ENCODE measurements at regions not wholly inside any gene's neighbourhood (a gene's known extent, or its start where the extent isn't known, plus 50 kb on each side); places are given as distances from the start of the nearest gene placed in this dataset.

DNA sequence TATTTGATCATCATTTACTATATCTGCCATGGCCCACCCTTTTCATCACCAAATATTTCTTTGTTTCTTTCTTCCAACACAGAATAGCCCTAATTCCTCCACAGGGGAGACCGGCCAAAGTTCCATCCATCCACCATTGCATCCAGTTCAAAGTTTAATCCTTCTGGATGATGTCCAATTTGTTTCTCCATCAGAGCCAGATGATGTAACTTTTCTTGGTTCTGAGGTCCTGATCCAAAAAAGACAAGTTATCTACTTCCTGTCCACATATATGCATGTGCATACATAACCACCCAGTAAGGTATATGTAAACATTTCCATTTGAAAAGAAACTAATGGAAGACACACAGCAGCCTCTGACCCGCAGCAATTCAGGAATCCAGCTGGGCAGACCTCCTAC is 237.3 kb downstream of the SHOX2 start:
- FAIRE-seq (no peak), DNase-seq (ENCODE audit: low read depth in 1 of 2, low spot score in 2 of 2) (no peak)
- H2BK5ac ChIP-seq (ENCODE audit: low read depth, low read length): no peak overlapping the region
- H3K27me3 ChIP-seq (replicated peaks in 1 of 4; ENCODE audit: control insufficient read depth in 3 of 4, extremely low read depth in 1 of 4, insufficient read depth in 3 of 4, low read length in 3 of 4): no peaks in the 10 kb centered on the region
- no peaks in the 10 kb centered on the region for H3K79me1 ChIP-seq (ENCODE audit: low read depth, low read length)
- H2BK120ac ChIP-seq (replicated peaks; ENCODE audit: low read depth, low read length): no peak overlapping the region
- no peak overlapping the region for H3K4ac ChIP-seq (replicated peaks; ENCODE audit: insufficient read length, low read depth, low read length)
- H3K9me3 ChIP-seq (ENCODE audit: insufficient read depth in 2 of 2, low read depth in 1 of 2, low read length in 1 of 2): no peaks in the 10 kb centered on the region
- no peak overlapping the region for H3K4me2 ChIP-seq (ENCODE audit: insufficient read depth in 1 of 2, low read depth in 2 of 2, low read length in 2 of 2)
- no peak overlapping the region for H3K56ac ChIP-seq (replicated peaks; ENCODE audit: insufficient read length, low read depth, low read length)
- H4K91ac ChIP-seq (replicated peaks; ENCODE audit: insufficient read length, low read length): no peak overlapping the region
- H3K23ac ChIP-seq (ENCODE audit: insufficient read length): no peak overlapping the region
- POLR2A ChIA-PET (ENCODE audit: partially characterized antibody): no interaction called here
- no peaks in the 10 kb centered on the region for H4K20me1 ChIP-seq (replicated peaks in 1 of 2; ENCODE audit: control insufficient read depth in 1 of 2, insufficient read depth in 2 of 2, low read length in 2 of 2)
- no peak overlapping the region for H2BK20ac ChIP-seq (ENCODE audit: low read length)
- no peak overlapping the region for H2AFZ ChIP-seq (ENCODE audit: low read length)
- 43% methylated on average over 2 of the region's 2 CpGs; no CpG with 5 or more reads in 1 of the 2 experiments for WGBS, 2 experiments (ENCODE audit: extremely low coverage in 1 of 2, insufficient coverage in 1 of 2, insufficient read length in 1 of 2, insufficient replicate concordance in 2 of 2, low coverage in 1 of 2, low lambda C conversion rate in 2 of 2, missing lambda C conversion rate in 1 of 2)
- no peaks in the 10 kb centered on the region for H3K36me3 ChIP-seq (ENCODE audit: control insufficient read depth in 2 of 4, insufficient read depth in 4 of 4, low read length in 3 of 4)
- CTCF ChIA-PET (ENCODE audit: partially characterized antibody): interaction anchor here (1.2 kb wide), 1 partner anchor 14 kb away, joined by 3 read pairs; no protein-coding TSS in a partner anchor
- no peak for TF ChIP-seq BRCA1 (IDR thresholded peaks at IDR 0.05; ENCODE audit: low read depth, low read length)
- no peak for TF ChIP-seq GTF2F1 (IDR thresholded peaks at IDR 0.05; ENCODE audit: borderline replicate concordance, low read depth, low read length)
- no peak for TF ChIP-seq BCL11A (IDR thresholded peaks at IDR 0.05; ENCODE audit: low read depth in 2 of 2, low read length in 2 of 2)
- TF ChIP-seq SAP30 (IDR thresholded peaks at IDR 0.05; ENCODE audit: insufficient read depth, insufficient replicate concordance, low read length): no peak
- TF ChIP-seq CHD2 (IDR thresholded peaks at IDR 0.05; ENCODE audit: low read length): no peak
- no peak for TF ChIP-seq CTBP2 (IDR thresholded peaks at IDR 0.05; ENCODE audit: borderline replicate concordance, insufficient read depth, insufficient read length, low read length)
- no peak for TF ChIP-seq TAF7 (optimal IDR thresholded peaks at IDR 0.05; ENCODE audit: borderline replicate concordance, low read depth, low read length)
- no peak for TF ChIP-seq TBP (IDR thresholded peaks at IDR 0.05; ENCODE audit: low read depth, low read length)
- no peak for TF ChIP-seq HDAC2 (IDR thresholded peaks at IDR 0.05; ENCODE audit: borderline replicate concordance in 1 of 2, low read depth in 2 of 2, low read length in 2 of 2)
- TF ChIP-seq POU5F1 (IDR thresholded peaks at IDR 0.05; ENCODE audit: low read depth, low read length): no peak
- no peak for TF ChIP-seq EGR1 (IDR thresholded peaks at IDR 0.05; ENCODE audit: borderline replicate concordance, low read depth, low read length)
- TF ChIP-seq SP4 (IDR thresholded peaks at IDR 0.05; ENCODE audit: low read length): no peak
- TF ChIP-seq CHD1 (IDR thresholded peaks at IDR 0.05; ENCODE audit: low read depth, low read length): no peak
- TF ChIP-seq RAD21 (IDR thresholded peaks at IDR 0.05 in 1 of 2, conservative IDR thresholded peaks at IDR 0.05 in 1 of 2; ENCODE audit: low read depth in 2 of 2, low read length in 2 of 2): no peak
- no peak for TF ChIP-seq ASH2L (IDR thresholded peaks at IDR 0.05; ENCODE audit: low read length)
- H2AK5ac ChIP-seq (ENCODE audit: low read depth, low read length): no peak overlapping the region
- H3K79me2 ChIP-seq (ENCODE audit: control insufficient read depth in 1 of 2, insufficient read depth in 2 of 2, low read length in 2 of 2): no peaks in the 10 kb centered on the region
- no peaks in the 10 kb centered on the region for H3K23me2 ChIP-seq (ENCODE audit: low read depth, low read length)
- no peak overlapping the region for H4K8ac ChIP-seq (ENCODE audit: extremely low read depth, insufficient read depth, low read length)
- H3K18ac ChIP-seq (ENCODE audit: extremely low read depth, low read length): no peak overlapping the region
- H3K4me1 ChIP-seq (replicated peaks in 1 of 4; ENCODE audit: control insufficient read depth in 3 of 4, insufficient read depth in 4 of 4, low read length in 3 of 4): no peaks in the 10 kb centered on the region; a peak in 1 of 7 replicates
- H2BK12ac ChIP-seq (ENCODE audit: low read depth, low read length): no peak overlapping the region
- no peak overlapping the region for H2BK15ac ChIP-seq (ENCODE audit: low read length)
- H3K14ac ChIP-seq (ENCODE audit: insufficient read length): no peak overlapping the region
- no peak overlapping the region for H4K5ac ChIP-seq (ENCODE audit: insufficient read length, low read depth, low read length)
- H3K4me3 ChIP-seq (ENCODE audit: extremely low read depth in 1 of 4, insufficient read depth in 2 of 4, low read depth in 3 of 4, low read length in 4 of 4): no peak overlapping the region
- H3K9ac ChIP-seq (replicated peaks in 1 of 4; ENCODE audit: extremely low read depth in 1 of 4, low read depth in 3 of 4, low read length in 3 of 4): no peak overlapping the region
- H3K27ac ChIP-seq (ENCODE audit: low read depth, low read length): no peak overlapping the region
